T-helper 2 cell treated with Interferon-gamma antibody and Interleukin-4, amounts not matched to agents 5 μg/mL and 100 μg/mL, for 36 hours (primary cell): ENCODE measurements at regions not wholly inside any gene's neighbourhood (a gene's known extent, or its start where the extent isn't known, plus 50 kb on each side); places are given as distances from the start of the nearest gene placed in this dataset.
"Not testable (repeated sequence)": the region's sequence is repeated elsewhere in the genome, so short reads cannot be mapped to it uniquely, and the experiment has no call there.

Experiments used
- DNase-seq: peaks from one replicate; pipeline ENCODE4 v3.0.0; 2021; ENCODE audit warnings: low spot score
- H3K27ac Mint-ChIP-seq: one replicate; pipeline ENCODE4 v1.8.0; 2021; ENCODE audit warnings: mild to moderate bottlenecking, mixed read lengths
- H3K27me3 Mint-ChIP-seq: one replicate; pipeline ENCODE4 v1.8.0; 2021; ENCODE audit warnings: low read depth, mixed read lengths
- H3K36me3 Mint-ChIP-seq: one replicate; pipeline ENCODE4 v1.8.0; 2021; ENCODE audit warnings: low read depth, mixed read lengths
- H3K4me1 Mint-ChIP-seq: one replicate; pipeline ENCODE4 v1.8.0; 2021; ENCODE audit warnings: low read depth, mixed read lengths
- H3K4me3 Mint-ChIP-seq: one replicate; pipeline ENCODE4 v1.8.0; 2022; ENCODE audit warnings: mild to moderate bottlenecking, moderate library complexity, mixed read lengths
- H3K9me3 Mint-ChIP-seq: one replicate; pipeline ENCODE4 v1.8.0; 2021; ENCODE audit warnings: mixed read lengths

GRCh38 chr21:23950344-23950743 lies 1656.9 kb downstream of the MRPL39 start:
- no peaks in the 10 kb centered on the region for H3K27me3 Mint-ChIP-seq
- peaks cover 32% of the 10 kb centered on the region for H3K4me1 Mint-ChIP-seq
- no peaks in the 10 kb centered on the region for H3K9me3 Mint-ChIP-seq
- H3K4me3 Mint-ChIP-seq, result peak overlapping the region; percentile 13
- DNase-seq, result no peak
- no peaks in the 10 kb centered on the region for H3K36me3 Mint-ChIP-seq
- no peak overlapping the region for H3K27ac Mint-ChIP-seq

GRCh38 chr21:23949493-23949892 lies 1657.8 kb downstream of the MRPL39 start:
- Mint-ChIP-seq H3K27me3 (no peaks in the 10 kb centered on the region), H3K4me3 (peak overlapping the region; percentile 3), H3K4me1 (peaks cover 25% of the 10 kb centered on the region), H3K9me3 (no peaks in the 10 kb centered on the region), H3K27ac (no peak overlapping the region), H3K36me3 (no peaks in the 10 kb centered on the region)
- DNase-seq, result no peak

GRCh38 chr21:23939369-23940065 lies 1667.8 kb downstream of the MRPL39 start:
- Mint-ChIP-seq H3K4me3 (no peak overlapping the region), H3K27ac (no peak overlapping the region), H3K4me1 (no peaks in the 10 kb centered on the region), H3K9me3 (no peaks in the 10 kb centered on the region), H3K36me3 (no peaks in the 10 kb centered on the region), H3K27me3 (peaks cover 15% of the 10 kb centered on the region)
- no peak for DNase-seq

- DNase-seq, result no peak
- no peaks in the 10 kb centered on the region for H3K4me1 Mint-ChIP-seq
- no peak overlapping the region for H3K27ac Mint-ChIP-seq
- H3K9me3 Mint-ChIP-seq, result no peaks in the 10 kb centered on the region
- peaks cover 21% of the 10 kb centered on the region for H3K27me3 Mint-ChIP-seq
- H3K36me3 Mint-ChIP-seq, result no peaks in the 10 kb centered on the region
- H3K4me3 Mint-ChIP-seq, result no peak overlapping the region
Observed at GRCh38 chr21:23936991-23937390, 1670.3 kb downstream of the MRPL39 start.

GRCh38 chr21:23936224-23936623 lies 1671.1 kb downstream of the MRPL39 start:
- DNase-seq, result no peak
- H3K4me3 Mint-ChIP-seq, result no peak overlapping the region
- no peaks in the 10 kb centered on the region for H3K4me1 Mint-ChIP-seq
- no peak overlapping the region for H3K27ac Mint-ChIP-seq
- no peaks in the 10 kb centered on the region for H3K36me3 Mint-ChIP-seq
- H3K27me3 Mint-ChIP-seq, result peaks cover 21% of the 10 kb centered on the region
- H3K9me3 Mint-ChIP-seq, result no peaks in the 10 kb centered on the region

GRCh38 chr21:23930565-23930964 lies 1676.7 kb downstream of the MRPL39 start:
- Mint-ChIP-seq H3K27ac (no peak overlapping the region), H3K36me3 (no peaks in the 10 kb centered on the region), H3K4me3 (no peak overlapping the region), H3K4me1 (no peaks in the 10 kb centered on the region), H3K9me3 (no peaks in the 10 kb centered on the region), H3K27me3 (peaks cover 10% of the 10 kb centered on the region)
- no peak for DNase-seq

GRCh38 chr21:23926430-23926829 lies 1680.9 kb downstream of the MRPL39 start:
- H3K27ac Mint-ChIP-seq, H3K9me3 Mint-ChIP-seq, H3K27me3 Mint-ChIP-seq, H3K4me3 Mint-ChIP-seq, H3K36me3 Mint-ChIP-seq, DNase-seq: not testable (repeated sequence)
- H3K4me1 Mint-ChIP-seq, result peaks cover 15% of the 10 kb centered on the region

- H3K27ac Mint-ChIP-seq, result no peak overlapping the region
- peaks cover 4% of the 10 kb centered on the region for H3K9me3 Mint-ChIP-seq
- H3K27me3 Mint-ChIP-seq, result peaks cover 5% of the 10 kb centered on the region
- H3K36me3 Mint-ChIP-seq, result no peaks in the 10 kb centered on the region
- peaks cover 18% of the 10 kb centered on the region for H3K4me1 Mint-ChIP-seq
- peak overlapping the region; percentile 39 for H3K4me3 Mint-ChIP-seq
- no peak for DNase-seq
Observed at GRCh38 chr21:23921670-23922418, 1685.4 kb downstream of the MRPL39 start.

GRCh38 chr21:23900727-23901126 lies 1706.6 kb downstream of the MRPL39 start:
- Mint-ChIP-seq H3K9me3 (peaks cover 5% of the 10 kb centered on the region), H3K4me3 (no peak overlapping the region), H3K27ac (no peak overlapping the region), H3K27me3 (no peaks in the 10 kb centered on the region), H3K36me3 (no peaks in the 10 kb centered on the region), H3K4me1 (peaks cover 3% of the 10 kb centered on the region)
- no peak for DNase-seq

GRCh38 chr21:23899561-23899960 lies 1707.7 kb downstream of the MRPL39 start:
- H3K9me3 Mint-ChIP-seq, result peaks cover 5% of the 10 kb centered on the region
- H3K36me3 Mint-ChIP-seq, result no peaks in the 10 kb centered on the region
- no peak for DNase-seq
- H3K4me1 Mint-ChIP-seq, result no peaks in the 10 kb centered on the region
- H3K27me3 Mint-ChIP-seq, result peaks cover 2% of the 10 kb centered on the region
- H3K4me3 Mint-ChIP-seq, result no peak overlapping the region
- no peak overlapping the region for H3K27ac Mint-ChIP-seq

GRCh38 chr21:23890652-23891051 lies 1716.6 kb downstream of the MRPL39 start:
- peaks cover 11% of the 10 kb centered on the region for H3K4me1 Mint-ChIP-seq
- no peak for DNase-seq
- H3K9me3 Mint-ChIP-seq, result no peaks in the 10 kb centered on the region
- H3K27me3 Mint-ChIP-seq, result peaks cover 2% of the 10 kb centered on the region
- no peak overlapping the region for H3K27ac Mint-ChIP-seq
- H3K4me3 Mint-ChIP-seq, result no peak overlapping the region
- no peaks in the 10 kb centered on the region for H3K36me3 Mint-ChIP-seq

- H3K9me3 Mint-ChIP-seq, result no peaks in the 10 kb centered on the region
- peaks cover 11% of the 10 kb centered on the region for H3K4me1 Mint-ChIP-seq
- H3K36me3 Mint-ChIP-seq, result no peaks in the 10 kb centered on the region
- DNase-seq, result no peak
- H3K4me3 Mint-ChIP-seq, result peak overlapping the region; percentile 64
- no peaks in the 10 kb centered on the region for H3K27me3 Mint-ChIP-seq
- H3K27ac Mint-ChIP-seq, result peak overlapping the region; percentile 68
Observed at GRCh38 chr21:23887725-23888306, 1719.5 kb downstream of the MRPL39 start.

GRCh38 chr21:23886828-23887724 lies 1720.2 kb downstream of the MRPL39 start:
- peak overlapping the region; percentile 68 for H3K27ac Mint-ChIP-seq
- peaks cover 11% of the 10 kb centered on the region for H3K4me1 Mint-ChIP-seq
- H3K9me3 Mint-ChIP-seq, result no peaks in the 10 kb centered on the region
- no peaks in the 10 kb centered on the region for H3K27me3 Mint-ChIP-seq
- peak overlapping the region; percentile 64 for H3K4me3 Mint-ChIP-seq
- no peak for DNase-seq
- no peaks in the 10 kb centered on the region for H3K36me3 Mint-ChIP-seq
